Liver (tissue), 7 donors: ENCODE measurements at regions not wholly inside any gene's neighbourhood (a gene's known extent, or its start where the extent isn't known, plus 50 kb on each side); places are given as distances from the start of the nearest gene placed in this dataset.

Experiments
- DNase-seq: peaks from one replicate; pipeline ENCODE4 v3.0.0-alpha.2; 2017; ENCODE audit warnings: low spot score
- H3K27ac ChIP-seq, 2 donors: one replicate each; pipeline ENCODE4 v1.7.0; 2013; ENCODE audit warnings: inconsistent platforms in 2 of 2, low read length in 2 of 2, control low read depth in 1 of 2, low read depth in 1 of 2, mild to moderate bottlenecking in 1 of 2
- H3K27me3 ChIP-seq, 4 donors: one replicate each; pipeline versions ENCODE4 v1.6.1 to v1.7.0; 2013; ENCODE audit warnings: low read length in 3 of 4, inconsistent platforms in 1 of 4, mild to moderate bottlenecking in 1 of 4, moderate library complexity in 1 of 4; ENCODE audit not compliant: control insufficient read depth in 4 of 4, insufficient read depth in 4 of 4
- H3K36me3 ChIP-seq, 4 donors: one replicate each; pipeline versions ENCODE4 v1.6.1 to v1.7.0; 2013; ENCODE audit warnings: low read length in 3 of 4, mild to moderate bottlenecking in 3 of 4, low read depth in 1 of 4, moderate library complexity in 1 of 4; ENCODE audit not compliant: control insufficient read depth in 4 of 4, insufficient read depth in 3 of 4
- H3K4me1 ChIP-seq, 4 donors: one replicate each; pipeline versions ENCODE4 v1.6.1 to v1.7.0; 2013; ENCODE audit warnings: low read length in 3 of 4, mild to moderate bottlenecking in 3 of 4, moderate library complexity in 1 of 4; ENCODE audit not compliant: control insufficient read depth in 4 of 4, insufficient read depth in 4 of 4
- H3K4me3 ChIP-seq, 3 donors: one replicate each; pipeline versions ENCODE4 v1.6.1 to v1.7.0; 2013; ENCODE audit warnings: low read length in 3 of 3, control low read depth in 1 of 3, low read depth in 1 of 3, mild to moderate bottlenecking in 1 of 3
- H3K9ac ChIP-seq, 2 donors: one replicate each; pipeline ENCODE4 v1.7.0; 2013; ENCODE audit warnings: low read length in 2 of 2, mild to moderate bottlenecking in 2 of 2, moderate library complexity in 2 of 2, control low read depth in 1 of 2, low read depth in 1 of 2
- H3K9me3 ChIP-seq, 4 donors: one replicate each; pipeline versions ENCODE4 v1.6.1 to v1.7.0; 2013; ENCODE audit warnings: low read length in 3 of 4; ENCODE audit not compliant: control insufficient read depth in 4 of 4
- EGR1 ChIP-seq, 2 donors: IDR thresholded peaks; 2 replicates each; pipeline ENCODE4 v1.6.1; 2016 to 2018; ENCODE audit warnings: antibody characterized with exemption in 2 of 2, low read depth in 2 of 2
- FOXA2 ChIP-seq: IDR thresholded peaks from 2 replicates; pipeline ENCODE4 v1.6.1; 2016; ENCODE audit warnings: antibody characterized with exemption
- HNF4A ChIP-seq, 2 donors: conservative IDR thresholded peaks; 2 replicates each; pipeline ENCODE4 v1.6.1; 2016; ENCODE audit warnings: antibody characterized with exemption in 2 of 2, mild to moderate bottlenecking in 2 of 2
- HNF4G ChIP-seq: IDR thresholded peaks from 2 replicates; pipeline ENCODE4 v1.6.1; 2016; ENCODE audit warnings: antibody characterized with exemption
- JUND ChIP-seq, 2 donors: IDR thresholded peaks; 2 replicates each; pipeline ENCODE4 v1.6.1; 2016; ENCODE audit warnings: antibody characterized with exemption in 2 of 2
- RAD21 ChIP-seq, 2 donors: IDR thresholded peaks; 2 replicates each; pipeline ENCODE4 v1.6.1; 2016; ENCODE audit warnings: antibody characterized with exemption in 2 of 2, mild to moderate bottlenecking in 2 of 2
- REST ChIP-seq: IDR thresholded peaks from 2 replicates; pipeline ENCODE4 v1.6.1; 2016; ENCODE audit warnings: antibody characterized with exemption, mild to moderate bottlenecking
- RXRA ChIP-seq, 2 donors: IDR thresholded peaks; 2 replicates each; pipeline ENCODE4 v1.6.1; 2017 to 2018; ENCODE audit warnings: antibody characterized with exemption in 2 of 2, mild to moderate bottlenecking in 1 of 2
- TAF1 ChIP-seq: conservative IDR thresholded peaks from 2 replicates; pipeline ENCODE4 v1.6.1; 2016; ENCODE audit warnings: antibody characterized with exemption, mild to moderate bottlenecking
- WGBS: extraction: QIAGEN DNeasy Blood & Tissue Kit; methylation state at CpG from one replicate; pipeline ENCODE4 v1.1.7; 2013; 5-methylcytosine and 5-hydroxymethylcytosine counted together
- TF ChIP-seq, protein P1 (sequence below): IDR thresholded peaks from 2 replicates; pipeline ENCODE4 v1.6.1; 2016; ENCODE audit warnings: antibody characterized with exemption
- donor health status: healthy.
- donor health status: healthy.
- donor health status: healthy.
- donor health status: healthy.

GRCh38 chr20:57785720-57786119 lies 75.9 kb upstream of the PMEPA1 start:
- Histone ChIP-seq H3K36me3 (no peaks in the 10 kb centered on the region), H3K4me1 (no peaks in the 10 kb centered on the region), H3K4me3 (no peak overlapping the region), H3K27me3 (peaks cover 0 to 4% (median 0%) of the 10 kb centered on the region in 4 donors), H3K27ac (no peak overlapping the region), H3K9ac (no peak overlapping the region), H3K9me3 (no peaks in the 10 kb centered on the region)
- 60% methylated on average over 6 of the region's 6 CpGs for WGBS
- DNase-seq, result no peak
- no peak for TF ChIP-seq EGR1 (IDR thresholded peaks at IDR 0.05; ENCODE audit: low read depth in 2 of 2)
- no peak for TF ChIP-seq RAD21 (IDR thresholded peaks at IDR 0.05)
- no peak for TF ChIP-seq REST
- no peak for TF ChIP-seq HNF4G

- Histone ChIP-seq H3K27ac (no peak overlapping the region), H3K9me3 (no peaks in the 10 kb centered on the region), H3K27me3 (peaks cover 0 to 4% (median 0%) of the 10 kb centered on the region in 4 donors), H3K4me3 (no peak overlapping the region), H3K36me3 (no peaks in the 10 kb centered on the region), H3K4me1 (no peaks in the 10 kb centered on the region), H3K9ac (no peak overlapping the region)
- 77% methylated on average over 4 of the region's 4 CpGs for WGBS
- TF ChIP-seq EGR1 (IDR thresholded peaks at IDR 0.05; ENCODE audit: low read depth in 2 of 2) (no peak), TAF1 (no peak)
- no peak for DNase-seq
Observed at GRCh38 chr20:57785061-57785460, 75.2 kb upstream of the PMEPA1 start.

GRCh38 chr20:57783956-57784837 lies 74.4 kb upstream of the PMEPA1 start:
- WGBS, result 77% methylated on average over 10 of the region's 10 CpGs
- H3K36me3 ChIP-seq, result no peaks in the 10 kb centered on the region
- H3K4me3 ChIP-seq, result no peak overlapping the region
- H3K27ac ChIP-seq, result no peak overlapping the region
- DNase-seq, result no peak
- peaks cover 0 to 6% (median 0%) of the 10 kb centered on the region in 4 donors for H3K27me3 ChIP-seq
- H3K9ac ChIP-seq, result no peak overlapping the region
- H3K4me1 ChIP-seq, result no peaks in the 10 kb centered on the region
- H3K9me3 ChIP-seq, result no peaks in the 10 kb centered on the region
- no peak for TF ChIP-seq EGR1 (IDR thresholded peaks at IDR 0.05; ENCODE audit: low read depth in 2 of 2)
- TF ChIP-seq HNF4A (conservative IDR thresholded peaks at IDR 0.05), result no peak
- TF ChIP-seq, protein P1, sequence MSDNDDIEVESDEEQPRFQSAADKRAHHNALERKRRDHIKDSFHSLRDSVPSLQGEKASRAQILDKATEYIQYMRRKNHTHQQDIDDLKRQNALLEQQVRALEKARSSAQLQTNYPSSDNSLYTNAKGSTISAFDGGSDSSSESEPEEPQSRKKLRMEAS, result no peak
- TF ChIP-seq FOXA2, result no peak
- TF ChIP-seq HNF4G, result no peak
- TF ChIP-seq RXRA (IDR thresholded peaks at IDR 0.05), result no peak
- no peak for TF ChIP-seq JUND (IDR thresholded peaks at IDR 0.05)
